MM.1S (cell line): ENCODE measurements at regions not wholly inside any gene's neighbourhood (a gene's known extent, or its start where the extent isn't known, plus 50 kb on each side); places are given as distances from the start of the nearest gene placed in this dataset.

ENCODE experiments used
- DNase-seq: peaks from one replicate; pipeline ENCODE4 v3.0.0-alpha.2; 2015
- H2AFZ ChIP-seq: fragments of 300-600 bp; sonication (generic); 2 replicates; pipeline ENCODE4 v1.6.0; 2016; ENCODE audit warnings: antibody characterized with exemption, low read length
- H3F3A ChIP-seq: fragments of 300-600 bp; sonication (generic); 2 replicates; pipeline ENCODE4 v1.6.1; 2016; ENCODE audit warnings: mild to moderate bottlenecking, antibody characterized with exemption, low read length, moderate library complexity, mixed read lengths; ENCODE audit not compliant: insufficient read depth
- H3K27ac ChIP-seq: fragments of 300-600 bp; sonication (generic); 2 replicates; pipeline ENCODE4 v1.5.1; 2016; ENCODE audit warnings: mild to moderate bottlenecking, low read length
- H3K27me3 ChIP-seq: fragments of 300-600 bp; sonication (generic); replicated peaks from 2 replicates; pipeline ENCODE4 v1.6.0; 2016; ENCODE audit warnings: low read length; ENCODE audit not compliant: insufficient read depth
- H3K36me3 ChIP-seq: fragments of 300-600 bp; sonication (generic); replicated peaks from 2 replicates; pipeline ENCODE4 v1.6.1; 2016; ENCODE audit warnings: mild to moderate bottlenecking, low read length, mixed read lengths; ENCODE audit not compliant: insufficient read depth
- H3K4me1 ChIP-seq: fragments of 300-600 bp; sonication (generic); 2 replicates; pipeline ENCODE4 v1.6.1; 2016; ENCODE audit warnings: low read length, mixed read lengths
- H3K4me2 ChIP-seq: fragments of 300-600 bp; sonication (generic); 2 replicates; pipeline ENCODE4 v1.6.0; 2016; ENCODE audit warnings: low read depth, low read length
- H3K4me3 ChIP-seq: fragments of 300-600 bp; sonication (generic); 2 replicates; pipeline ENCODE4 v1.5.1; 2016; ENCODE audit warnings: low read length, mixed read lengths
- H3K79me2 ChIP-seq: fragments of 300-600 bp; sonication (generic); 2 replicates; pipeline ENCODE4 v1.6.1; 2016; ENCODE audit warnings: mixed run types, low read length, mixed read lengths
- H3K9ac ChIP-seq: fragments of 300-600 bp; sonication (generic); 2 replicates; pipeline ENCODE4 v1.6.1; 2016; ENCODE audit warnings: low read length, mixed read lengths
- H3K9me2 ChIP-seq: fragments of 300-600 bp; sonication (generic); replicated peaks from 2 replicates; pipeline ENCODE4 v1.6.1; 2016; ENCODE audit warnings: mild to moderate bottlenecking, low read length, mixed read lengths; ENCODE audit not compliant: insufficient read depth
- H3K9me3 ChIP-seq: fragments of 300-600 bp; sonication (generic); replicated peaks from 2 replicates; pipeline ENCODE4 v1.6.1; 2016; ENCODE audit warnings: mild to moderate bottlenecking, low read length, mixed read lengths; ENCODE audit not compliant: insufficient read depth
- H4K20me1 ChIP-seq: fragments of 300-600 bp; sonication (generic); 2 replicates; pipeline ENCODE4 v1.6.1; 2016; ENCODE audit warnings: mild to moderate bottlenecking, low read length, moderate library complexity, mixed read lengths; ENCODE audit not compliant: insufficient read depth
- CTCF ChIP-seq: fragments of 300-600 bp; sonication (generic); IDR thresholded peaks from 2 replicates; pipeline ENCODE4 v1.5.1; 2016; ENCODE audit warnings: antibody characterized with exemption, low read length, mixed read lengths
- EZH2 ChIP-seq: fragments of 300-600 bp; sonication (generic); optimal IDR thresholded peaks from 2 replicates; pipeline ENCODE3; 2017; ENCODE audit warnings: low read depth, mild to moderate bottlenecking, antibody characterized with exemption, low read length, mixed read lengths
- EZH2phosphoT487 ChIP-seq: fragments of 300-600 bp; sonication (generic); IDR thresholded peaks from 2 replicates; pipeline ENCODE4 v1.6.1; 2018; ENCODE audit warnings: antibody characterized with exemption, low read length

DNA sequence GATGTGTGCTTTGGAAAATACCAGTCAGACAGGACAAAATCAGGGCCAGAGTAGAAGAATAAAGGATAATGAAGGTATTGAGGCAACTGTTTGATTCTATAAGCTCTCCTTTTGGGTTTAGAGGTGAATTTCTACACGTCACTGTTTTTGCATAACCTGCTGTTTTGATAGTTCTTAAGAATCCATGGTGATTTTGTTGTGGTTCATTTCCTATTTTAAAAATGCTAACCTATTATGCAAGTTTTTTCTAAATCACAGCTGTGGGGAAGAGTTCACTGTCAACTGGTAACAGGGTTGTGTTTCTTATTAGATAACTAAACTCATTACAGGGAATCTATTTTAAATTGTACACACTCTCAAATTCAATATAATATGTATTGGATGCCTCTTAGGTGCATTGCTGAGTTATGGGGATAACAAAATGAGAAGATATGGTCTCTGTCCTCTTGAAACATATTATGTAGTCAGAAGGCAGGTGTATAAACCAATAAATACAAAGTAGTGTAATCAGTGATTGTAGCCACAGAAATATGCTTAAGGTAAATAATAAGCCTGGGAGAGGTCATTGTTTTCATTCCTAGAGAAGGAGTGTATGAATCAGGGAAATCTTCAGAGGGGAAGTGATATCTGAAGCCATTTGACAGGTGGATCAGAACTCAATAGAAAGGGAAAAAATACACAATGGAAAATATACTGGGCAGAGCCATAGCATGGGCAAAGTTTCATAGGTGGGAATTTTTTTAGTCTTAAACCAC is 192.5 kb downstream of the FAT3 start:
- H3K4me2 ChIP-seq: no peak overlapping the region
- no peaks in the 10 kb centered on the region for H3K79me2 ChIP-seq
- DNase-seq: no peak

GRCh38 chr11:92423115-92424034 is 198.8 kb downstream of the FAT3 start:
- no peaks in the 10 kb centered on the region for H3F3A ChIP-seq
- no peak overlapping the region for H3K27ac ChIP-seq
- DNase-seq: no peak
- no peak overlapping the region for H2AFZ ChIP-seq
- no peak overlapping the region for H3K4me2 ChIP-seq
- no peaks in the 10 kb centered on the region for H3K79me2 ChIP-seq
- no peaks in the 10 kb centered on the region for H3K36me3 ChIP-seq
- H3K9me2 ChIP-seq: 0 out of 2 replicates have a peak, but pooled peaks cover 3% of the 10 kb centered on the region
- H4K20me1 ChIP-seq: no peaks in the 10 kb centered on the region
- TF ChIP-seq EZH2phosphoT487 (no peak), CTCF (no peak), EZH2 (no peak)
- H3K27me3 ChIP-seq: no peaks in the 10 kb centered on the region
- no peak overlapping the region for H3K4me3 ChIP-seq
- no peaks in the 10 kb centered on the region for H3K9me3 ChIP-seq
- H3K9ac ChIP-seq: no peak overlapping the region
- H3K4me1 ChIP-seq: no peaks in the 10 kb centered on the region

More for the DNA sequence above, 192.5 kb downstream of the FAT3 start:
- Histone ChIP-seq H3K27ac (no peak overlapping the region), H3K27me3 (no peaks in the 10 kb centered on the region), H3K9me3 (no peaks in the 10 kb centered on the region), H3K9me2 (no peaks in the 10 kb centered on the region), H3F3A (no peaks in the 10 kb centered on the region), H4K20me1 (no peaks in the 10 kb centered on the region), H3K4me1 (peaks cover 4% of the 10 kb centered on the region; the same call in 1 of the 2 replicates), H3K9ac (no peak overlapping the region), H3K36me3 (no peaks in the 10 kb centered on the region), H2AFZ (no peak overlapping the region), H3K4me3 (no peak overlapping the region)
- TF ChIP-seq EZH2phosphoT487 (no peak), CTCF (no peak), EZH2 (no peak)

- Histone ChIP-seq H3K27ac (no peak overlapping the region), H3K36me3 (no peaks in the 10 kb centered on the region), H3K9me2 (0 out of 2 replicates have a peak, but pooled peaks cover 3% of the 10 kb centered on the region), H3K9me3 (no peaks in the 10 kb centered on the region), H3K4me3 (no peak overlapping the region), H3K4me1 (no peaks in the 10 kb centered on the region), H2AFZ (no peak overlapping the region), H3K4me2 (no peak overlapping the region), H3K79me2 (no peaks in the 10 kb centered on the region), H4K20me1 (no peaks in the 10 kb centered on the region), H3F3A (no peaks in the 10 kb centered on the region), H3K9ac (no peak overlapping the region), H3K27me3 (no peaks in the 10 kb centered on the region)
- no peak for DNase-seq
- TF ChIP-seq EZH2phosphoT487 (no peak), CTCF (no peak), EZH2 (no peak)
Measured at GRCh38 chr11:92424281-92424680, 199.7 kb downstream of the FAT3 start.
